ENCODE measurements at regions not wholly inside any gene's neighbourhood (a gene's known extent, or its start where the extent isn't known, plus 50 kb on each side); places are given as distances from the start of the nearest gene placed in this dataset.

- TF ChIP-seq CTCF (IDR thresholded peaks at IDR 0.05) (no peak), ZFX (IDR thresholded peaks at IDR 0.05; ENCODE audit: borderline replicate concordance) (no peak)
These were observed 249.2 kb upstream of the KLF4 start for GRCh38 chr9:107738789-107739188.

Data from 22Rv1 (cell line).